CD4-positive, CD25-positive, alpha-beta regulatory T cell (primary cell): ENCODE measurements at regions not wholly inside any gene's neighbourhood (a gene's known extent, or its start where the extent isn't known, plus 50 kb on each side); places are given as distances from the start of the nearest gene placed in this dataset.
A peak's percentile ranks its signal among the peaks of the same experiment; 100 is the strongest.

Source experiments
- ATAC-seq, 2 donors: fragments of 150-1000 bp; cut with Tn5 transposase; one replicate each; pipeline ENCODE4 v1.10.0; 2021; ENCODE audit warnings: low read depth in 2 of 2, moderate number of reproducible peaks in 2 of 2, moderate library complexity in 1 of 2
- DNase-seq, 3 donors: peaks; one replicate each; pipeline versions ENCODE4 v3.0.0 to v3.0.0-alpha.2; 2012 to 2022; ENCODE audit warnings: mixed read lengths in 1 of 3
- H3K27ac ChIP-seq: one replicate; pipeline ENCODE4 v1.7.0; 2013; ENCODE audit warnings: mild to moderate bottlenecking, low read length; ENCODE audit not compliant: insufficient read depth, poor library complexity, severe bottlenecking
- H3K27me3 ChIP-seq: one replicate; pipeline ENCODE4 v1.7.0; 2013; ENCODE audit warnings: low read length; ENCODE audit not compliant: control insufficient read depth, insufficient read depth
- H3K36me3 ChIP-seq: one replicate; pipeline ENCODE4 v1.7.0; 2013; ENCODE audit warnings: mild to moderate bottlenecking, low read length, moderate library complexity; ENCODE audit not compliant: control insufficient read depth, insufficient read depth
- H3K4me1 ChIP-seq: 2 replicates; pipeline ENCODE4 v1.7.0; 2013; ENCODE audit warnings: mild to moderate bottlenecking, low read length; ENCODE audit not compliant: insufficient read depth, control insufficient read depth, poor library complexity, severe bottlenecking
- H3K4me3 ChIP-seq: one replicate; pipeline ENCODE4 v1.7.0; 2013; ENCODE audit warnings: low read depth, mild to moderate bottlenecking, low read length, moderate library complexity
- H3K9me3 ChIP-seq, 2 experiments: 1 replicate in 1 of 2; 2 replicates in 1 of 2; pipeline ENCODE4 v1.7.0; 2013; ENCODE audit warnings: low read length in 2 of 2, mild to moderate bottlenecking in 1 of 2, moderate library complexity in 1 of 2; ENCODE audit not compliant: control insufficient read depth in 2 of 2
- H3K27ac Mint-ChIP-seq, 3 donors: one replicate each; pipeline ENCODE4 v1.8.0; 2020 to 2022; ENCODE audit warnings: mild to moderate bottlenecking in 3 of 3, mixed read lengths in 3 of 3, moderate library complexity in 2 of 3
- H3K27me3 Mint-ChIP-seq: one replicate; pipeline ENCODE4 v1.8.0; 2022; ENCODE audit warnings: mild to moderate bottlenecking, mixed read lengths
- H3K36me3 Mint-ChIP-seq: one replicate; pipeline ENCODE4 v1.8.0; 2020; ENCODE audit warnings: mixed read lengths
- H3K4me1 Mint-ChIP-seq, 4 donors: one replicate each; pipeline ENCODE4 v1.8.0; 2020 to 2022; ENCODE audit warnings: mixed read lengths in 4 of 4, mild to moderate bottlenecking in 1 of 4
- H3K4me3 Mint-ChIP-seq, 4 donors: one replicate each; pipeline ENCODE4 v1.8.0; 2020 to 2022; ENCODE audit warnings: mild to moderate bottlenecking in 4 of 4, mixed read lengths in 4 of 4, moderate library complexity in 3 of 4
- H3K9me3 Mint-ChIP-seq, 7 donors: one replicate each; pipeline ENCODE4 v1.8.0; 2020 to 2022; ENCODE audit warnings: mixed read lengths in 7 of 7, mild to moderate bottlenecking in 3 of 7, moderate library complexity in 2 of 7

GRCh38 chr4:124060261-124060918, 652.1 kb downstream of the ANKRD50 start:
- ATAC-seq (no peak), DNase-seq (no peak)
- H3K9me3 Mint-ChIP-seq = peaks cover 0 to 5% (median 0%) of the 10 kb centered on the region in 7 donors
- no peaks in the 10 kb centered on the region for H3K36me3 Mint-ChIP-seq
- no peak overlapping the region for H3K4me3 ChIP-seq
- H3K27ac ChIP-seq = no peak overlapping the region
- no peak overlapping the region for H3K4me3 Mint-ChIP-seq
- H3K27ac Mint-ChIP-seq = peak overlapping the region in 1 of 3 donors; percentile 72
- H3K27me3 Mint-ChIP-seq = no peaks in the 10 kb centered on the region
- H3K36me3 ChIP-seq = no peaks in the 10 kb centered on the region
- H3K27me3 ChIP-seq = no peaks in the 10 kb centered on the region
- H3K4me1 ChIP-seq = no peaks in the 10 kb centered on the region
- no peaks in the 10 kb centered on the region for H3K4me1 Mint-ChIP-seq
- H3K9me3 ChIP-seq = no peaks in the 10 kb centered on the region

DNA sequence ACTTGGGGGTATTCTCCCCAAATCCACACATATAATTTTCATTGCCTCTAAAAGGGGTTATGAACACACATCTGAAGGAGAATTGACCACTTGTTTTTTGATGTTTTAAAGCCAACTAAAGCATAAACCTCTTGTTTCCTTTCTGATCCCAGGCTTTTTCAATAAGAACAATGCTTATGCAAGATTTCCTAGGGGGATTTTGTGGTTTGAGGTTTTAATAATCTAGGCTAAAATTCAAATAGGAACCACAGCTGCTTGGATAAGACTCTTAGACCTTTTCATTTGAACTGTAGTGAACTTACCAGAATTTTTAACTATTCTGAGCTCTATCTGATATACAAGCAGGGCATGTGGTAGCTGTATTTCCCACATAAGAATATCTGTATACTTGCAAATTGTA, 651.1 kb downstream of the ANKRD50 start:
- ATAC-seq (no peak), DNase-seq (no peak)
- no peaks in the 10 kb centered on the region for H3K4me1 ChIP-seq
- Mint-ChIP-seq H3K36me3 (no peaks in the 10 kb centered on the region), H3K4me1 (no peaks in the 10 kb centered on the region), H3K4me3 (no peak overlapping the region), H3K27me3 (no peaks in the 10 kb centered on the region), H3K27ac (no peak overlapping the region), H3K9me3 (peaks cover 0 to 5% (median 4%) of the 10 kb centered on the region in 7 donors)
- no peaks in the 10 kb centered on the region for H3K9me3 ChIP-seq
- no peak overlapping the region for H3K4me3 ChIP-seq
- no peak overlapping the region for H3K27ac ChIP-seq
- no peaks in the 10 kb centered on the region for H3K36me3 ChIP-seq
- no peaks in the 10 kb centered on the region for H3K27me3 ChIP-seq

GRCh38 chr4:124065422-124065821, 647.1 kb downstream of the ANKRD50 start:
- H3K36me3 Mint-ChIP-seq = no peaks in the 10 kb centered on the region
- no peak overlapping the region for H3K27ac Mint-ChIP-seq
- no peak overlapping the region for H3K4me3 Mint-ChIP-seq
- H3K36me3 ChIP-seq = no peaks in the 10 kb centered on the region
- H3K27ac ChIP-seq = no peak overlapping the region
- peaks cover 0 to 12% (median 4%) of the 10 kb centered on the region in 7 donors for H3K9me3 Mint-ChIP-seq
- H3K27me3 ChIP-seq = no peaks in the 10 kb centered on the region
- H3K4me1 Mint-ChIP-seq = no peaks in the 10 kb centered on the region
- peaks cover 3 to 5% of the 10 kb centered on the region in 2 experiments for H3K9me3 ChIP-seq
- ATAC-seq (no peak), DNase-seq (no peak)
- H3K27me3 Mint-ChIP-seq = no peaks in the 10 kb centered on the region
- H3K4me1 ChIP-seq = no peaks in the 10 kb centered on the region
- H3K4me3 ChIP-seq = no peak overlapping the region

DNA sequence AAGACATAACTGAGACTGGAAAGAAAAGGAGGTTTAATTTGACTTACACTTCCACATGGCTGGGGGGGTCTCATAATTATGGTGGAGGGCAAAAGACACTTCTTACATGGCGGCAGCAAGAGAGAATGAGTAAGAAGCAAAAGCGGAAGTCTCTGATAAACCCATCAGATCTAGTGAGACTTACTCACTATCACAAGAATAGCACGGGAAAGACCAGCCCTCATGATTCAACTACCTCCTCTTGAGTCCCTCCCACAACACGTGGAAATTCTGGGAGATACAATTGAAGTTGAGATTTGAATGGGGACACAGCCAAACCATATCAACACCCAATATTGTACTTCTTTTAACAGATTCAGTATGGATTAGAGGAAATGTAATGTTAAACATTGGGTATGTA, 646.6 kb downstream of the ANKRD50 start:
- H3K27ac ChIP-seq = no peak overlapping the region
- H3K36me3 Mint-ChIP-seq = no peaks in the 10 kb centered on the region
- no peaks in the 10 kb centered on the region for H3K27me3 ChIP-seq
- no peaks in the 10 kb centered on the region for H3K4me1 ChIP-seq
- no peak overlapping the region for H3K4me3 Mint-ChIP-seq
- no peaks in the 10 kb centered on the region for H3K36me3 ChIP-seq
- peaks cover 1 to 17% (median 5%) of the 10 kb centered on the region in 7 donors for H3K9me3 Mint-ChIP-seq
- DNase-seq (no peak), ATAC-seq (no peak)
- H3K9me3 ChIP-seq = peaks cover 7 to 9% of the 10 kb centered on the region in 2 experiments
- H3K4me3 ChIP-seq = no peak overlapping the region
- no peaks in the 10 kb centered on the region for H3K27me3 Mint-ChIP-seq
- no peaks in the 10 kb centered on the region for H3K4me1 Mint-ChIP-seq
- H3K27ac Mint-ChIP-seq = no peak overlapping the region

GRCh38 chr4:124066595-124066994, 645.9 kb downstream of the ANKRD50 start:
- no peaks in the 10 kb centered on the region for H3K36me3 Mint-ChIP-seq
- no peaks in the 10 kb centered on the region for H3K27me3 Mint-ChIP-seq
- ATAC-seq = no peak
- H3K36me3 ChIP-seq = no peaks in the 10 kb centered on the region
- H3K4me1 ChIP-seq = no peaks in the 10 kb centered on the region
- H3K4me1 Mint-ChIP-seq = no peaks in the 10 kb centered on the region
- H3K9me3 Mint-ChIP-seq = peaks cover 2 to 24% (median 5%) of the 10 kb centered on the region in 7 donors
- DNase-seq = no peak
- no peak overlapping the region for H3K4me3 ChIP-seq
- peaks cover 12 to 14% of the 10 kb centered on the region in 2 experiments for H3K9me3 ChIP-seq
- H3K4me3 Mint-ChIP-seq = no peak overlapping the region
- H3K27me3 ChIP-seq = no peaks in the 10 kb centered on the region
- no peak overlapping the region for H3K27ac Mint-ChIP-seq
- no peak overlapping the region for H3K27ac ChIP-seq

GRCh38 chr4:124067046-124067445, 645.5 kb downstream of the ANKRD50 start:
- Mint-ChIP-seq H3K27me3 (no peaks in the 10 kb centered on the region), H3K4me3 (no peak overlapping the region), H3K9me3 (peaks cover 3 to 27% (median 5%) of the 10 kb centered on the region in 7 donors), H3K4me1 (no peaks in the 10 kb centered on the region), H3K27ac (no peak overlapping the region), H3K36me3 (no peaks in the 10 kb centered on the region)
- Histone ChIP-seq H3K36me3 (no peaks in the 10 kb centered on the region), H3K4me3 (no peak overlapping the region), H3K27me3 (no peaks in the 10 kb centered on the region), H3K9me3 (peaks cover 12 to 14% of the 10 kb centered on the region in 2 experiments), H3K4me1 (no peaks in the 10 kb centered on the region), H3K27ac (no peak overlapping the region)
- ATAC-seq = no peak
- no peak for DNase-seq

DNA sequence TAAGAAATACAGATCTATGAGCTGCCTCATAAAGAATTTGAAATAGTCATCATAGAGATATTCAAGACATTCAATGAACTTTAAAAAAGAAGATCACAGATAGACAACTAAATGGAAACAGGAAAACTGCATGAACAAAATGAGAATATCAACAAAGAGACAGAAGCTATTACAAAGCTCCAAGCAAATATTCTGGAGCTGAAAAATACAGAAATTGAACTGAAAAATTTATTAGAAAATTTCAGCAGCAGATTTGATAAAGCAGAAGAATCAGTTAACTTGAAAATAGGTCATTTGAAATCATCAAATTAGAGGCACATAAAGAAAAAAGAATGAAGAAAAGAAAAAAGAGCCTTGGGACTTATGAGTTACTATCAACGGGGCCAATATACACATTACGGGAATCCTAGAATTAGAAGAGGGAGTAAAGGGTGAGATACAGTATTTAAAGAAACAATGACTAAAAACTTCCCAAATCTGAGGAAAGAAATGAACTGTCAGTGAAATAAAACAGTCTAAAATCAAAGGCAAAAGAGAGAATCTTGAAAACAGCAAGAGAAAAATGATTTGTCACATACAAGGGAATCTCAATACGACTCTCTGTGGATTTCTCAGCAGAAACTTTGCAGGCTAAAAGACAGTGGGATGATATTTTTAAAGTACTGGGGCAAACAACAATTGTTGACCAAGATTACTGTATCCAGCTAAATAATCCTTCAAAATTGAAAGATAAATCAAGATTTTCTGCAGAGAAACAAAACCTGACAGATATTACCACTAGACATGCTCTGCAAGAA, 641.6 kb downstream of the ANKRD50 start:
- H3K36me3 ChIP-seq = no peaks in the 10 kb centered on the region
- H3K27ac ChIP-seq = no peak overlapping the region
- H3K4me1 Mint-ChIP-seq = no peaks in the 10 kb centered on the region
- peaks cover 15 to 20% of the 10 kb centered on the region in 2 experiments for H3K9me3 ChIP-seq
- H3K27me3 Mint-ChIP-seq = no peaks in the 10 kb centered on the region
- DNase-seq (no peak), ATAC-seq (no peak)
- H3K27ac Mint-ChIP-seq = no peak overlapping the region
- H3K36me3 Mint-ChIP-seq = no peaks in the 10 kb centered on the region
- no peaks in the 10 kb centered on the region for H3K4me1 ChIP-seq
- H3K4me3 Mint-ChIP-seq = no peak overlapping the region
- no peaks in the 10 kb centered on the region for H3K27me3 ChIP-seq
- peaks cover 2 to 43% (median 8%) of the 10 kb centered on the region in 7 donors for H3K9me3 Mint-ChIP-seq
- H3K4me3 ChIP-seq = no peak overlapping the region
